GM23338 (cell line): ENCODE measurements at regions not wholly inside any gene's neighbourhood (a gene's known extent, or its start where the extent isn't known, plus 50 kb on each side); places are given as distances from the start of the nearest gene placed in this dataset.

ENCODE experiments used
- CREB1 ChIP-seq: fragments of 250-450 bp; sonication (Bioruptor Pico); IDR thresholded peaks from 2 replicates; pipeline ENCODE4 v1.5.0; 2020; ENCODE audit warnings: low read depth, mild to moderate bottlenecking, moderate library complexity
- EZH2 ChIP-seq: fragments of 200-600 bp; sonication (generic); IDR thresholded peaks from one replicate; pipeline ENCODE4 v1.8.0; 2017; ENCODE audit warnings: antibody characterized with exemption, mild to moderate bottlenecking, low read depth; ENCODE audit not compliant: unreplicated experiment
- EZH2phosphoT487 ChIP-seq: fragments of 200-600 bp; sonication (generic); IDR thresholded peaks from one replicate; pipeline ENCODE4 v1.8.1; 2018; ENCODE audit warnings: antibody characterized with exemption; ENCODE audit not compliant: unreplicated experiment
- JUNB ChIP-seq: IDR thresholded peaks from one replicate; pipeline ENCODE4 v1.6.1; 2016; ENCODE audit warnings: antibody characterized with exemption; ENCODE audit not compliant: unreplicated experiment
- NANOG ChIP-seq: IDR thresholded peaks from 2 replicates; pipeline ENCODE4 v1.6.1; 2016; ENCODE audit warnings: antibody characterized with exemption, borderline replicate concordance
- POLR2AphosphoS5 ChIP-seq: IDR thresholded peaks from 2 replicates; pipeline ENCODE4 v1.6.1; 2016; ENCODE audit warnings: antibody characterized with exemption, low read depth
- STAT1 ChIP-seq: IDR thresholded peaks from one replicate; pipeline ENCODE4 v1.6.1; 2016; ENCODE audit warnings: antibody characterized with exemption; ENCODE audit not compliant: unreplicated experiment
- ZNF114 ChIP-seq: fragments of 250-450 bp; sonication (Bioruptor Pico); IDR thresholded peaks from 2 replicates; pipeline ENCODE4 v1.5.0; 2020; ENCODE audit warnings: mild to moderate bottlenecking, moderate library complexity
- ZNF331 ChIP-seq: fragments of 250-450 bp; sonication (Bioruptor Pico); IDR thresholded peaks from 2 replicates; pipeline ENCODE4 v1.5.0; 2020; ENCODE audit warnings: low read depth, mild to moderate bottlenecking, moderate library complexity
- TF ChIP-seq, protein P1 (sequence below), 2 experiments: fragments of 200-600 bp in 1 of 2; sonication (generic) in 1 of 2; conservative IDR thresholded peaks; 2 replicates each; pipeline versions ENCODE4 v1.5.1 to v1.6.1; 2016 to 2017; ENCODE audit warnings: antibody characterized with exemption in 2 of 2, low read depth in 2 of 2, mild to moderate bottlenecking in 2 of 2, moderate library complexity in 1 of 2
- TF ChIP-seq, protein P2 (sequence below): IDR thresholded peaks from one replicate; pipeline ENCODE4 v1.6.1; 2018; ENCODE audit warnings: antibody characterized with exemption; ENCODE audit not compliant: unreplicated experiment
- TF ChIP-seq, protein P3 (sequence below): fragments of 250-450 bp; sonication (Bioruptor Pico); IDR thresholded peaks from 2 replicates; pipeline ENCODE4 v1.5.0; 2020; ENCODE audit warnings: mild to moderate bottlenecking, moderate library complexity
- TF ChIP-seq, protein P4 (sequence below): IDR thresholded peaks from 2 replicates; pipeline ENCODE4 v1.6.1; 2016; ENCODE audit warnings: antibody characterized with exemption

DNA sequence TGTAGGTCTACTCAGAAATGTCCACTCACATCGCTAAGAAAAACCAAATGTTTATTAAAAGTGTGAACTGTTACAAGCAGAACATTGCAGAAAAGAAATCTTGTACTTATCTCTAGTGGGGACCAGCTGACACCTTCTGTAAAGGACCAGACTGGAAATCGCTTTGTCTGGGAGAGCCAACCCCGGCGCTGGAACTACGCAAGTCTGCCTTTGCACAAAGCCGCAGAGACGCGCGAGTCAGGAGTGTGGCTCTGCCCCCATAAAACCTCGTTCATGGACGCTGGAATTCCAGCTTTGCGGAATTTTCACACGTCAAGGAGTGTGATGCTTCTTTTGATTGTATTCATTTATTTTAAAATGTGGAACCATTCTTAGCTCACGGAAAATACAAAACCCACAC, 141.9 kb upstream of the SALL3 start:
- TF ChIP-seq, protein P1, sequence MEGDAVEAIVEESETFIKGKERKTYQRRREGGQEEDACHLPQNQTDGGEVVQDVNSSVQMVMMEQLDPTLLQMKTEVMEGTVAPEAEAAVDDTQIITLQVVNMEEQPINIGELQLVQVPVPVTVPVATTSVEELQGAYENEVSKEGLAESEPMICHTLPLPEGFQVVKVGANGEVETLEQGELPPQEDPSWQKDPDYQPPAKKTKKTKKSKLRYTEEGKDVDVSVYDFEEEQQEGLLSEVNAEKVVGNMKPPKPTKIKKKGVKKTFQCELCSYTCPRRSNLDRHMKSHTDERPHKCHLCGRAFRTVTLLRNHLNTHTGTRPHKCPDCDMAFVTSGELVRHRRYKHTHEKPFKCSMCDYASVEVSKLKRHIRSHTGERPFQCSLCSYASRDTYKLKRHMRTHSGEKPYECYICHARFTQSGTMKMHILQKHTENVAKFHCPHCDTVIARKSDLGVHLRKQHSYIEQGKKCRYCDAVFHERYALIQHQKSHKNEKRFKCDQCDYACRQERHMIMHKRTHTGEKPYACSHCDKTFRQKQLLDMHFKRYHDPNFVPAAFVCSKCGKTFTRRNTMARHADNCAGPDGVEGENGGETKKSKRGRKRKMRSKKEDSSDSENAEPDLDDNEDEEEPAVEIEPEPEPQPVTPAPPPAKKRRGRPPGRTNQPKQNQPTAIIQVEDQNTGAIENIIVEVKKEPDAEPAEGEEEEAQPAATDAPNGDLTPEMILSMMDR (conservative IDR thresholded peaks at IDR 0.05; ENCODE audit: low read depth in 2 of 2) = no peak
- TF ChIP-seq EZH2phosphoT487 (no peak), EZH2 (no peak), POLR2AphosphoS5 (no peak), ZNF331 (CRISPR knock-in tag) (no peak), STAT1 (no peak), CREB1 (no peak), JUNB (no peak), ZNF114 (no peak), NANOG (no peak)
- TF ChIP-seq, protein P2, sequence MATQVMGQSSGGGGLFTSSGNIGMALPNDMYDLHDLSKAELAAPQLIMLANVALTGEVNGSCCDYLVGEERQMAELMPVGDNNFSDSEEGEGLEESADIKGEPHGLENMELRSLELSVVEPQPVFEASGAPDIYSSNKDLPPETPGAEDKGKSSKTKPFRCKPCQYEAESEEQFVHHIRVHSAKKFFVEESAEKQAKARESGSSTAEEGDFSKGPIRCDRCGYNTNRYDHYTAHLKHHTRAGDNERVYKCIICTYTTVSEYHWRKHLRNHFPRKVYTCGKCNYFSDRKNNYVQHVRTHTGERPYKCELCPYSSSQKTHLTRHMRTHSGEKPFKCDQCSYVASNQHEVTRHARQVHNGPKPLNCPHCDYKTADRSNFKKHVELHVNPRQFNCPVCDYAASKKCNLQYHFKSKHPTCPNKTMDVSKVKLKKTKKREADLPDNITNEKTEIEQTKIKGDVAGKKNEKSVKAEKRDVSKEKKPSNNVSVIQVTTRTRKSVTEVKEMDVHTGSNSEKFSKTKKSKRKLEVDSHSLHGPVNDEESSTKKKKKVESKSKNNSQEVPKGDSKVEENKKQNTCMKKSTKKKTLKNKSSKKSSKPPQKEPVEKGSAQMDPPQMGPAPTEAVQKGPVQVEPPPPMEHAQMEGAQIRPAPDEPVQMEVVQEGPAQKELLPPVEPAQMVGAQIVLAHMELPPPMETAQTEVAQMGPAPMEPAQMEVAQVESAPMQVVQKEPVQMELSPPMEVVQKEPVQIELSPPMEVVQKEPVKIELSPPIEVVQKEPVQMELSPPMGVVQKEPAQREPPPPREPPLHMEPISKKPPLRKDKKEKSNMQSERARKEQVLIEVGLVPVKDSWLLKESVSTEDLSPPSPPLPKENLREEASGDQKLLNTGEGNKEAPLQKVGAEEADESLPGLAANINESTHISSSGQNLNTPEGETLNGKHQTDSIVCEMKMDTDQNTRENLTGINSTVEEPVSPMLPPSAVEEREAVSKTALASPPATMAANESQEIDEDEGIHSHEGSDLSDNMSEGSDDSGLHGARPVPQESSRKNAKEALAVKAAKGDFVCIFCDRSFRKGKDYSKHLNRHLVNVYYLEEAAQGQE = no peak
- TF ChIP-seq, protein P3, sequence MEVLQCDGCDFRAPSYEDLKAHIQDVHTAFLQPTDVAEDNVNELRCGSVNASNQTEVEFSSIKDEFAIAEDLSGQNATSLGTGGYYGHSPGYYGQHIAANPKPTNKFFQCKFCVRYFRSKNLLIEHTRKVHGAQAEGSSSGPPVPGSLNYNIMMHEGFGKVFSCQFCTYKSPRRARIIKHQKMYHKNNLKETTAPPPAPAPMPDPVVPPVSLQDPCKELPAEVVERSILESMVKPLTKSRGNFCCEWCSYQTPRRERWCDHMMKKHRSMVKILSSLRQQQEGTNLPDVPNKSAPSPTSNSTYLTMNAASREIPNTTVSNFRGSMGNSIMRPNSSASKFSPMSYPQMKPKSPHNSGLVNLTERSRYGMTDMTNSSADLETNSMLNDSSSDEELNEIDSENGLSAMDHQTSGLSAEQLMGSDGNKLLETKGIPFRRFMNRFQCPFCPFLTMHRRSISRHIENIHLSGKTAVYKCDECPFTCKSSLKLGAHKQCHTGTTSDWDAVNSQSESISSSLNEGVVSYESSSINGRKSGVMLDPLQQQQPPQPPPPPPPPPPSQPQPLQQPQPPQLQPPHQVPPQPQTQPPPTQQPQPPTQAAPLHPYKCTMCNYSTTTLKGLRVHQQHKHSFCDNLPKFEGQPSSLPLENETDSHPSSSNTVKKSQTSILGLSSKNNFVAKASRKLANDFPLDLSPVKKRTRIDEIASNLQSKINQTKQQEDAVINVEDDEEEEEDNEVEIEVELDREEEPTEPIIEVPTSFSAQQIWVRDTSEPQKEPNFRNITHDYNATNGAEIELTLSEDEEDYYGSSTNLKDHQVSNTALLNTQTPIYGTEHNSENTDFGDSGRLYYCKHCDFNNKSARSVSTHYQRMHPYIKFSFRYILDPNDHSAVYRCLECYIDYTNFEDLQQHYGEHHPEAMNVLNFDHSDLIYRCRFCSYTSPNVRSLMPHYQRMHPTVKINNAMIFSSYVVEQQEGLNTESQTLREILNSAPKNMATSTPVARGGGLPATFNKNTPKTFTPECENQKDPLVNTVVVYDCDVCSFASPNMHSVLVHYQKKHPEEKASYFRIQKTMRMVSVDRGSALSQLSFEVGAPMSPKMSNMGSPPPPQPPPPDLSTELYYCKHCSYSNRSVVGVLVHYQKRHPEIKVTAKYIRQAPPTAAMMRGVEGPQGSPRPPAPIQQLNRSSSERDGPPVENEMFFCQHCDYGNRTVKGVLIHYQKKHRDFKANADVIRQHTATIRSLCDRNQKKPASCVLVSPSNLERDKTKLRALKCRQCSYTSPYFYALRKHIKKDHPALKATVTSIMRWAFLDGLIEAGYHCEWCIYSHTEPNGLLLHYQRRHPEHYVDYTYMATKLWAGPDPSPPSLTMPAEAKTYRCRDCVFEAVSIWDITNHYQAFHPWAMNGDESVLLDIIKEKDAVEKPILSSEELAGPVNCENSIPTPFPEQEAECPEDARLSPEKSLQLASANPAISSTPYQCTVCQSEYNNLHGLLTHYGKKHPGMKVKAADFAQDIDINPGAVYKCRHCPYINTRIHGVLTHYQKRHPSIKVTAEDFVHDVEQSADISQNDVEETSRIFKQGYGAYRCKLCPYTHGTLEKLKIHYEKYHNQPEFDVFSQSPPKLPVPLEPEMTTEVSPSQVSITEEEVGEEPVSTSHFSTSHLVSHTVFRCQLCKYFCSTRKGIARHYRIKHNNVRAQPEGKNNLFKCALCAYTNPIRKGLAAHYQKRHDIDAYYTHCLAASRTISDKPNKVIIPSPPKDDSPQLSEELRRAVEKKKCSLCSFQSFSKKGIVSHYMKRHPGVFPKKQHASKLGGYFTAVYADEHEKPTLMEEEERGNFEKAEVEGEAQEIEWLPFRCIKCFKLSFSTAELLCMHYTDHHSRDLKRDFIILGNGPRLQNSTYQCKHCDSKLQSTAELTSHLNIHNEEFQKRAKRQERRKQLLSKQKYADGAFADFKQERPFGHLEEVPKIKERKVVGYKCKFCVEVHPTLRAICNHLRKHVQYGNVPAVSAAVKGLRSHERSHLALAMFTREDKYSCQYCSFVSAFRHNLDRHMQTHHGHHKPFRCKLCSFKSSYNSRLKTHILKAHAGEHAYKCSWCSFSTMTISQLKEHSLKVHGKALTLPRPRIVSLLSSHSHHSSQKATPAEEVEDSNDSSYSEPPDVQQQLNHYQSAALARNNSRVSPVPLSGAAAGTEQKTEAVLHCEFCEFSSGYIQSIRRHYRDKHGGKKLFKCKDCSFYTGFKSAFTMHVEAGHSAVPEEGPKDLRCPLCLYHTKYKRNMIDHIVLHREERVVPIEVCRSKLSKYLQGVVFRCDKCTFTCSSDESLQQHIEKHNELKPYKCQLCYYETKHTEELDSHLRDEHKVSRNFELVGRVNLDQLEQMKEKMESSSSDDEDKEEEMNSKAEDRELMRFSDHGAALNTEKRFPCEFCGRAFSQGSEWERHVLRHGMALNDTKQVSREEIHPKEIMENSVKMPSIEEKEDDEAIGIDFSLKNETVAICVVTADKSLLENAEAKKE = no peak
- TF ChIP-seq, protein P4, sequence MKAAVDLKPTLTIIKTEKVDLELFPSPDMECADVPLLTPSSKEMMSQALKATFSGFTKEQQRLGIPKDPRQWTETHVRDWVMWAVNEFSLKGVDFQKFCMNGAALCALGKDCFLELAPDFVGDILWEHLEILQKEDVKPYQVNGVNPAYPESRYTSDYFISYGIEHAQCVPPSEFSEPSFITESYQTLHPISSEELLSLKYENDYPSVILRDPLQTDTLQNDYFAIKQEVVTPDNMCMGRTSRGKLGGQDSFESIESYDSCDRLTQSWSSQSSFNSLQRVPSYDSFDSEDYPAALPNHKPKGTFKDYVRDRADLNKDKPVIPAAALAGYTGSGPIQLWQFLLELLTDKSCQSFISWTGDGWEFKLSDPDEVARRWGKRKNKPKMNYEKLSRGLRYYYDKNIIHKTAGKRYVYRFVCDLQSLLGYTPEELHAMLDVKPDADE = no peak
